Glomerular visceral epithelial cell (primary cell): ENCODE measurements at regions not wholly inside any gene's neighbourhood (a gene's known extent, or its start where the extent isn't known, plus 50 kb on each side); places are given as distances from the start of the nearest gene placed in this dataset.

Source experiments
- DNase-seq: peaks from one replicate; pipeline ENCODE4 v3.0.0-alpha.2; 2016; ENCODE audit errors: extremely low spot score

DNA sequence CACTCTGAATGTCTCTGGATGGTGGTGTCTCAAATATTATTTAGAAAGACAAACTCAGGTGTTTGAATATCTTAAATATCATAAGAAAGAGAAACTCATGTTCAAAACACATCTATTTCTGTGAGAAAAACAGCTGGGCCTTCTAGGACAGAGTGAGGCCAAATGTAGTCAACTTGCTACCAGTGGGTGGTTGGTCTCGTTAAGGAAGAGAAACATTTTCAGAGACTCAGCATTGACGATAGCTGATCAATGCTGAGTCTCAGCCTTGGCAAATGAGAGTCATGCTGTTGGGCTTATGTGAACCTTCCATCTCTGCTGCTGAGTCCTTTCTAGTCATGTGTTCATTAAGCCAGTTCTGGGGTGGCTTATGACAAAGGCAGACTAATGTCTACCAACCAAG, 418.0 kb downstream of the CETN3 start:
- DNase-seq = no peak

DNA sequence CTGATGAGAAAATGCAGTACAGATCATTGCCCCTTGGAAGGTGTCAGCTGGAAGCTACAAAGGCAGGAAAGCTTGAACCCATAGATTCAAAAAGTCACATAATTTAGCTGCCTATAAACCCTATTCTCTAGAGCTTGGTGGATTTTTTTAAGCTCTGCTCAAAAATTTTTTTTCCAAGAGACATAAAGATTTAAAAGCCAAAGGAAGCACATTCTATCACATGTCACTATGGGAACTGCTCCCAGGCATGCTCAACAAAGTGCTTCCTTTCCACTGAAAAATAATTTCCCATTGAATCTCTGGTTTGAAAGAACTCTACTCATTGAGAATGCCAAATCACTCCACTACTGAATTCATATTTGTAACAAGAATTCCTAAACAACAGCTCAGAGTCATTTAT, 419.8 kb downstream of the CETN3 start:
- no peak for DNase-seq

DNA sequence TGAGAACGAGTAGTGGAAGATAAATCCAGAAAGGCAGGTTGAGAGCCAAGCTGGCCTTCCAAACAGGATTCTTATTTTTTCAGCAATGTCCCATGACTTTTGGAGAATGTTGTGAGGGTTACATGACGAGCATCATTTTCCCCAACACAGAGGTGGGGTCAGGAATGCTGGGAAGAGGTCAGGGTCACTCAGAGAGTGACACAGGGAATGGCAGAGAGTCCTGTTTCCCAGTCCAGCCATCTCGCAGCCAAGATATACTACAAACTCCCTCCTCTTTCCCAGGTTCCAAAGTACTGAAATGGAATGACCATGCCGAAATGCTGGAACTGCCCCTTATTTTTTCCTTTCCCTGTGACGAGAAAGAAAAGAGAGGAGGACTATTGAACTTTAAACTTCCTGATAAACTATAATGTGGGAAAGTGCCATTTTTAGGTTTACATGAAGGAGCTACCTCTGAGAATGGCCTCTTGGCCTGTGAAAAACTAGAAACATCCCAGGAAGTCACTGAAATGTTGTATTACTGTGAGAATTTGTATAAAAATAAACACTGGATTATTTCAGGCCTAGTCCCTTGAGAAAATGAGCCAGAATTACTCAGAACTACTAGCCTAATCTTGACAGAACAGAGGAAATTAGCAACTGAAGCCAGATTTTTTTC, 420.4 kb downstream of the CETN3 start:
- DNase-seq = no peak

DNA sequence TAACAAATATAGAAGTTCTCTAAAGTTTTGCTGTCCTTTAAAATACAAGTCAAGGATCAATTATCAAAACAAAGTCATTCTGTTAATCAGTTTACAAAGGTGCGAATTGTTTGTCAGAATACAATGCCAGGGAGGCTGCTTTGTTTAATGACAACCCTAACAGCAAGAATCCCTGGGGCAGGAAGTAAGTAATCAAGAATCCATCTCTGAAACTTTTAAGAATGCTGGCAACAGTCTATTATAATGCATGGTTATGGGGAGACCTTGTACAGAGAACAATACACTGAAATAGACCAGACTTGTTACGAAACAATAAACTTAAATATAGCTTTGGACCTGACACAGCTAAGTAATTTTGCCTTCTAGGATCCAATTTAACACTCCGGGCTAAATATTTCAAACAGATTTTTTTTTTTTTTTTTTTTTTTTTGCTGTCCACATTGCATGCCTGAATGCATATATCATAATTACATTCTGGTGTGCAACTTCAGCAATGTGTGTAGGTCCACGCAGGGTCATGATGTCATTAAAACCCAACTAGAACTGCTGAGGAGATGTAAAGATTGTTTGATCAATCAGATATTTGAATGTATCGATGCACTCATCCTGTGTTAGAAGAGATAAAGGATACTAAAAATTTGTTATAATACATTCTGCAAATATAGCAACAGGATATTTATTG, 421.3 kb downstream of the CETN3 start:
- no peak for DNase-seq

DNA sequence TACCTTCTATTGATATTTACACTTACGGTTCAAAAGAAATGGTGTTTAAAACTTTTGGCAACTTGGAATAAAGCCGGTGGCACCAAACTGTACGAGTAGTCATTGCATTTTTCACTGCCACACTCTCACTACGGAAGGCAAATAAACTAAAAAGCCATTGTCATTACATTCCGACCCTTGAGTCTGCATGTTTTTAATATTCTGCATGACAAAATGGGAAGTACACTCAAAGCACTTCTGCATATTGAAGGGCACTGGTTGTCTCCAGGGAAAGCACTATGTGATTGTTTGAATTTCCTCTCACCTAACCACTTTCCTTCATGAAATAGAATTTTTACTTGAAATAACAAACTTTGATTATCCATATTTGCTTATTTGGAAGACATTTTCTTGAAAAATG, 426.3 kb downstream of the CETN3 start:
- DNase-seq = no peak

DNA sequence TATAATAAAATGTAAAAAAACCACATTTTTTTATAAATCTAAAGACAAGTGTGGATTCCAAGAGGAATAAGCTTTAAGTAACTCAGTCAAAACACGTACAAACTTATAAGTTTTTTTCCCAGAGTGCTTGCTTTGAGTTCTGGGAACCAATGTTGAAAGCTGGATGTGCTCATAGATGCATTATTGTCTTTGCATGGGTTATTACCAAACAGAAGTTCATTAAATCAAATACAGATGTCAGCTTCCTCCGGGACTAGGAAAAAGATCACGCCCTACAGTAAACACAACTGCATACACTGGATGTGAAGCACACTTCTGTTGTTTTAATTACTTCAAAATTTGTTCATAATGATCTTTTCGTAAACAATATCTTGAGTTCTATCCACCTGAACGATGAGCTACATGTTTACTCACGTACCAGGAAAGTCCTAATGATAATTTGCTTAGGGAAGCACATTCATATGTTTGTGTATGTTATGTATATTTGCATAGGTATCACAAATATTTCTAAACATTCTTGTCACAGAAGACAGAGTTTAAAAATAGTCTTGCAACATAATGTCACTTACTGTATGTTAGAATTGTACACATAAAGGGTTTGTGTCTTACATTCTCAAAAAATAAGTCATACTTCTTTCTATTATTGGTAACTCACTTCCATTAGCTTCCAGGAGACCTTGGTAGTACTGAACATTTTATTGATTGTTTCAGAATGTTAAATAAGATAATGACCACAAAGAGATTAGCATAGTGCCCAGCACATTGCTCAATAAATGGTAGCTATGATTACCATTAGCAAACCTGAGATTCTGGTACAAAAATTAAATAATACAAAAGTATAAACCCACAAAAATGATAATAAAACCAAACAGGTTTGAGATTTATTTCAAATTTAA, 427.4 kb downstream of the CETN3 start:
- no peak for DNase-seq

DNA sequence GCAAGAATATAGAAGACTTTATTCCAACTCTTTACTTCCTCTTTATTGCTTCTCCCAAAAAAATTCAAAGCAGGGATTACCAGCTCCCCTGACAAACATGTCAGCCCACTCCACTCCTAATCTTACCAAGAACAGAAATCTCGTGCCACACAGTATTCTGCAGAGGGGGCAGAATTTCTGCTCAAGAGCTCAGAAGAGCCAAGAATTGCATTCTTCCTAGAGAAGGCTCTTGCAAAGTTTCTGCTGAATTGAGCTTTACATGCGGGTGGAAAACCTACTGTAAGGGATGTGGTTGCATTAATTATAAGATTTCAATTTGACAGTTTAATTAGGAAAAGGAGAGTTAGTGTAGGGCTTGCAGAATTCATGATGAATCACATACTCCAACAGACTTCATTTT, 428.5 kb downstream of the CETN3 start:
- DNase-seq = no peak

DNA sequence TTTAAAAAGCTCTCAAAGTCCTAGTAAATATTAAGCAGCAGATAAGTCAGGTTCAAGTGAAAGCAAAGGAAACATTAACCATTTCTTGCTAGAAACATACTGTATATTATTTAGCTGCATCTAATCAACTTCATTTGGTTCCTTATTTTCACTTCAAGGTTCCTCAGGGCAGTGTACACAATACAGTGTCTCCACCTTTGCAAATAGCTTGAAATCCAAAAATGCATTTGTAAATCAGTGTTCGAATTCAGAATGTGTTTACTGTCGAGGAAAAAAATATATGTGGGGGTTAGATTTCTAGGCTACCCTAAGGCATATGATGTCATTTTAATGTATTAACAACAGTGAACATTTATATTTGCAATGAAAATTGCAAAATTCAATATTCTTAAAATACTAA, 436.0 kb downstream of the CETN3 start:
- DNase-seq = no peak

DNA sequence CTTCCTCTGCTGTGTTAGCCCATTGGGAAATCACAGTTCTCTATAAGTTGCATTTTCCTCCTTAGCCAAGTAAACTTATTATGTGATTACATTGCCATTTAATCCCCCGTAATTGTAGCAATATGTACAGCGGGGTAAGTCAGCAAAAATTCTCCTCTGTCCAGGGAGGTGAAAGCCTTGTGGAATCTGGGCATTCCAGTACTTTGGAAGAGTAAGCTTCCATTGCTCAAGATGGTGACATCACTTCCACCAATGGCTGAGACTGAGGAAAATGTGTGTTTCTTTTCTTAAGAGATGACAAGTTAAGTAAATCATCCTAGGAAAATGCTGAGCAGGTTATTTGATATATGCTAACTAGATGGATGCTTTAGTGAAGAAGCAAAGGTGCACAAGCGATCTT, 436.7 kb downstream of the CETN3 start:
- no peak for DNase-seq

DNA sequence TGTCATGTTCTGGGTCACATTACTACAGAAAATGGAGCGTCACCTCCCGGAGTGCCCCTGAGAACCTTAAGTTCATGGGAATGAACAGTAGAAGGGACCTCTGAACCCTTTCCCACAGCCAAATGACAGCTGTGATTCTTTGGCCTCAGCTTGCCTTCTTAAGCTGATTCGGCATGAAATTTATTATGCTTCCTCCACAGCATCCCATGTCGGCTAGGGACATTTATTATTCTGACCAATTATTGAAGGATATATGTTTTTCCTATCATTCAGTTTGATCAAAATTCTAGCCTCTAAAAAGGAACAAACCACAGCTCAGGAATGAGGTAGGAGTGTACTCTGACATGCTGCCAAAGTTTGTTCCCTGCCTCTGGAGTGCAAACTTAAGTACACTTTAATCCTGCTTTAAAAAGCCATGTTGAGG, 440.6 kb downstream of the CETN3 start:
- no peak for DNase-seq

DNA sequence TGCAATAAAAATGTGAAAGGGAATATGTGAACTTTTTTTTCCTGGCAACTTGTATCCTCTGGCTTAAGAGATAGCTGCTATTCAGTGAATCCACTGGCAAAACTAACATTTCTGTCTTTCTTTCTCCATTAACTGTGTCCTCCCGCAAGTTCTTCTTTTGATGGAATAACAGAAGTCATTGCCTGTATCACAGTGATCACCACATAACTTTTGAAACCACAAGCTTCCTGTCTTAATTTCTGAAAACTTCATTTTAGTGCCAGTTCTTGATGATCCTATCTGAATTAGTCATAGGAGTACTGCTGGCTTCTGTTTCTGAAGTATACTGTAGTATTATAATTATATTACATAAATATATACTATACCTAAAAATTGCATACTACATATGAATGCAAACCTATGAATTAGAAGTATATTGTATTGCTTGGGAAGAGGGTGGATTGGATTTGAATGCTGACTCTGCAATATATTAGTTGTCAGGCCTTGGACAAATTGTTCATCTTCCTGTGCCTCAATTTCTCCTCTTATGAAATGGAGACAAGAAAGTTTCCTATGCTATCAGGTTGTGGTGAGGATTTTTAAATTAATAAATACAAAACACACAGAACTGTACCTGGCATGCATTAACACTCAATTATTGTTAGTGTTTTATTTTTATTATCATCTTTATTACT, 441.6 kb downstream of the CETN3 start:
- no peak for DNase-seq

DNA sequence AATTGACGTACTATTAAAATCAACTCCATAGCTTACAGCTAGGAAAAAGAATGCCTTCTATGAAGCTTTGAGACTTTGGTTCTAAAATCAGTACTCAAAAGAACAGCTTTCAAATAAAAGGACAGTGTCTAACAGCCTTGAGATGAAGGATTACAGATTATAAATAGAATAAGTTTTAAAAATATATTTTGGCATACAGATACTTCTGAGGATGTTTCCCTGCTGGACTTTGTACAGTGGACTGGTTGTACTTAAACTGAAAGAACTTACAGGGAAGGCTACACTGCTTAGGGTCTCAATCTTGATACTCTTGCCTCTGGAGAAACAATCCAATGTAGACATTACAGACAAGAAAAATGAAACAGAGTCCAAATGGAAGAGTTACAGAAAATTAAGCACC, 452.7 kb downstream of the CETN3 start:
- no peak for DNase-seq

DNA sequence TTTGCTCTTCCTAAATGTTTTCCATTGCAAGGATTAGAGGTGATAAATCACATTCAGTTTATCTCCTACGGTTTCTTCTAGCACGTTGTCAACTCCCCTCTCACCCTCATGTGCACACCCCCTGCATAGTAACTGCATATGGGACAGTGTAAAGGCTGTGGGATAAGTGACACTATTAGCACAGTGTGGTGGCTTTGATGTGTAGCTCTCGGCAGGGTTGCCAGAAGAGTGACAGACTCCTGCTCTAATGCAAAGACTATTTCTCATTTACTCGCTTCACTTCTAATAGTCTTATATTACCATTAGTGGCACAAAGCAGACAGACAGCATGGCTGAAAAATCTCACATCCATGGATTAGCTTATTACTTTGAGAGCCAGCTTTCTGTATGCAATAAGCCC, 454.6 kb downstream of the CETN3 start:
- DNase-seq = no peak

DNA sequence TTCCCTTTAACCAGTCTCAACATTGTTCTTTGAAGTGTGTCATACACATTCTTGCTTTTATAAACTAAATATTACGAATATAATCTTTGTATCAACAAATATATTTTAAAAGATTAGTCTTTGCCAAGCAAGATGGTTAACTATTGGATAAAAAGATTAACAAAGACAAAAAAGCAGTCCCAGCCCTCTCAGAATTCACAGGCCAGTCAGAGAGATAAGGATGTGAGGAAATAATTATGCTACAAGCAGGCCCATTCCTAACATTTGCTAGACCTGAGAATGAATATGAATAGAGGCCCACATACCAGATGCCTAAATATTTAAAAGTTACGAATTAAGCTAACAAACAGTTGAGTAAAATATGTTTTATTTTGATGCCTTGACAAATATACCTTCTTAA, 457.7 kb downstream of the CETN3 start:
- DNase-seq = no peak

DNA sequence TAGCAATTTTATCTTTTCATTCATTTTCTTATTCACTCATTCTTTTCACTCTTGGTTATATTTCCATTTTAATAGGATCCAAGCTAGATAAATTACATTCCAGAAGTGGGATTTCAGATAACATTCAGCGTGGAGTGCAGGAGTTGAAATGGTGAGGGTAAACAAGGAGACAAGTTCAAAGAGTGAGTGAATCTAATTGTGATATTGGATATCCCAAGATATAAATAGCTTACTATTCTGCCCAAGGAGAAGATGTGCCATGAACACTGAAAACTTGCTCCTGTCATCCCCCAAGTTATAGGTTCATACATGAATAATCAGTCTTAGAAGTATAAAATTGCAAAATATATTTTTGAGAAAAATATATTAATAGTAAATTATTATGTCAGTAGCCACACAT, 459.3 kb downstream of the CETN3 start:
- DNase-seq = no peak

DNA sequence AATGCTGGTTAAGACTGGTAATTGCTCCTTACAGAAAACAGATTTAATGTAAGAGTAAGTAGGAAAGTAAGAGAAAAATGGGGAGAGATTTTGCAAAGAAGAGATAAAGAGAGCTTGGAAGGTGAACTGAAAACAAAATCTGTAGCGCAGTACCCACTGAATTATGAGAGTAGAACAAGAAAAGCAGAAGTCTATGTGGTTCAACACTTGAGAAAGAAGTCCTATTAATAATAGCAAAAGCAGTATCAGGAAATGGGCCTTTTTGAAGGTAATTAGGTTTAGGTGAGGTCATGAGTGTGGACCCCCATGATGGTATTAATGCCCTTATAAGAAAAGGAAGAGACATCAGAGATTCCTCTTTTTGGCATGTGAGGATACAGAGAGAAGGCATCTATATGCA, 460.6 kb downstream of the CETN3 start:
- no peak for DNase-seq

DNA sequence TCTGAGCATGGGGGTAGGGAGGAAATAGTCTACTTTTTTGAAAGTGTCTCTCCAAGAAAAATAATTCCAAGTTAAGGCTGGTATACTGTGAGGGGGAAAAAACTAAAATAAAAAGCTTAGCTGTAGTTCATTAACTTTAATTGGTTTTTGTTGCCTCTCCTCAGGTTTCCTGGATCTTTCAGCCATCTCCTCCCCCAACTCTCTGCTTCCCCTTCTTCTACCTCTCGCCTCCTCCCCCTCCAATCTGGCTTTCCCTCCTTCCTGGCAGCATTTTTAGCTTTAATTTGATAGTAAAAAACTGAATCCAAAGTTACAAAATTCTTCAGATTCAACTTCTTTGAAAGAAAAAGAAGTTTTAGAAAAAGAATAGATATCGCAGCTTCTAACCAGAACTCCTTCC, 462.6 kb downstream of the CETN3 start:
- DNase-seq = no peak

DNA sequence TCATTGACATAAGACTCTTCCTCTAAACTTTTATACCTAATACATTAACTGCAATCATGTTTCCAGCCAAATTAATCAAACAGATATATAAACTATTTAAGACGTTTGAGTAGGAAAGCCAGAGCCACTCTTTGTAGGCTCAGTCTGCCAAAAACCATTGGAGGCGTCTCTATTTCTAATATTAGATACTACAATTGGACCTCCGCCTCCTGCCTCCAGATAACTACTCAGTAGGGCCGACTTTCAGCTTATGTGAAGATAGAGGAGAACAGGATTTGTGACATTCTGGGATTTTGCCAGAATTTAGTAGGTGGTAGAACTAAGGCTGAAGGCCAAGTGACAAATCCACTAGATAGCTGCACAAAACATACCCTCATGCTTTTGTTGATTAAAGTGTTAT, 463.0 kb downstream of the CETN3 start:
- DNase-seq = no peak

DNA sequence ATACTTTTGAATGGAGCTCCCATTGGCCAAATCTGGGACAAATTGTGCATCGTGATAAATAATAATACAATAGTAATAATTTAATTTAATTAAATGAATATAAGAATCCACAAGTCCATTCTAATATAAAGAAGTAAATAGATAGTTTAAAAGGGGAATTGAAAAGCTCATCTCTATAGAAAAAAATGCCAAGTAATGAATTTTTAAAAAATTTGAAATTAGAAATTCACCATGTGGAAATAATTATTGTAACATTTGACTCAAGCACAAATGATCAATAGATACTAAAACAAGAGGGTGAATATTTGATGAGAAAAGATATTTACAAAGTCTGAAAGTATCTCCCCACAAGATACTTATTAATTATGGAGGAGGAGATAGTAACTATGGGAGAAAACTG, 467.4 kb downstream of the CETN3 start:
- DNase-seq = no peak

DNA sequence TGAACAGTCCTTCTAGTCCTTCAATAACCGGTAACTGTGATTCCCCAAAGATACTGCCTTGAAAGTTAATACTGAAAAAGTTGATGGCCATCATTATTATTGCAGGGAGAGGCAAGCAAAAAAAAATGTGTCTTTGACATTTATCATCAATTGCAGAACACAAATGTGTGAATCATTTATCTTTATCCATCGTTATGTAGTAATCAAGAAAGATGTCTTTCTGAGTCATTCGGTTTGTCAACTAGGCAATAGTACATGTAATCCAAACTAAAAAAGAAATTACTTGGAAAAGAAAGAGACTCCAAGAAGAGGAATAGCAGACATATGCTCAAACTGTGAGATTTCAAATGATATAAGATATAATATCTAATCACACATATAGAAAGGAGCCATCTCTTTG, 473.0 kb downstream of the CETN3 start:
- no peak for DNase-seq

DNA sequence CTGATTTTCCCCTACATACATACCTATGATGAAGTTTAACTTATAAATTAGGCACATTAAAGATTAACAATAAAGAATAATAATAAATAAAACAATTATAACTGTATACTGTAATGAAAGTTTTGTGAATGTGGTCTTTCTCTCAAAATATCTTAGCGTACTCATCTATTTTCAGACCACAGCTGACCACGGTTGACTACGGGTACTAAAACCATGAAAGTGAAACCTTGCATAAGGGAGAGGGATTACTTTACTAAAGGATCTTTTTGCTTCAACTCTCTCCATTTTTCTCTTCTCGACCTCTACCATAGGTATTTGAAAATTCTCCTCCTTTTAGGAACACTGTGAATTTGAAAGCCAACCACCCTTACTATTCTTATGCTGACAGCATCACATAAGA, 475.5 kb downstream of the CETN3 start:
- DNase-seq = no peak

DNA sequence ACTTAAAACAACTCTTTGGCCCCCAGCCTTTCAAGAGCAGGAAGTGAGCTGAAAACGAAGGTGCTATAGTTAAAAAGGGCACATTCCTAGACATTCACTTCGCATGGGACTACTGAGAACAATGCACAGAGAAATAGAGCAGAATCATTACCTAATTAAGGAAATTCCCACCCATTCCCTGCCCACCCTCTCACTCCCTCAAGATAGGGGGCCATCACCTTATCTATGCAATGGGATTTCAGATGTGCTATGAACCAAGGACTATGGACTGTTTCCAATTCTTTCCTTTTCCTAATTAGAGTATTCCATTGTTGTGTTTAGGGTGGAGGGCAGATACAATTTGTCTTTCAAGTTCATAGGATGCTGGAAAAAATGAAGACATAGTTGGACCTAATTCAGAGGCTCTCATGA, 476.8 kb downstream of the CETN3 start:
- no peak for DNase-seq
